GM23338 (cell line): ENCODE measurements at regions not wholly inside any gene's neighbourhood (a gene's known extent, or its start where the extent isn't known, plus 50 kb on each side); places are given as distances from the start of the nearest gene placed in this dataset.

Experiments
- ATAC-seq: fragments of 200-7000 bp; cut with Tn5 transposase; 3 replicates; pipeline ENCODE4 v1.9.1; 2020
- DNase-seq: peaks from one replicate; pipeline ENCODE4 v3.0.0-alpha.2; 2015; ENCODE audit warnings: low spot score
- H2AFZ ChIP-seq: fragments of 200-600 bp; sonication (generic); 2 replicates; pipeline ENCODE4 v1.8.0; 2016; ENCODE audit warnings: antibody characterized with exemption, mild to moderate bottlenecking, moderate library complexity
- H3F3A ChIP-seq: fragments of 200-600 bp; sonication (generic); replicated peaks from 2 replicates; pipeline ENCODE4 v1.8.0; 2017; ENCODE audit warnings: antibody characterized with exemption, mixed run types, low read depth
- H3K27ac ChIP-seq: fragments of 200-600 bp; sonication (generic); 2 replicates; pipeline ENCODE4 v1.6.1; 2016; ENCODE audit warnings: low read depth
- H3K27me3 ChIP-seq: fragments of 200-600 bp; sonication (generic); 2 replicates; pipeline ENCODE4 v1.8.0; 2016; ENCODE audit warnings: mild to moderate bottlenecking, mixed run types, moderate library complexity; ENCODE audit not compliant: insufficient read depth
- H3K36me3 ChIP-seq: fragments of 200-600 bp; sonication (generic); 2 replicates; pipeline ENCODE4 v1.8.0; 2016; ENCODE audit warnings: mild to moderate bottlenecking; ENCODE audit not compliant: insufficient read depth
- H3K4me1 ChIP-seq: fragments of 200-600 bp; sonication (generic); 2 replicates; pipeline ENCODE4 v1.8.0; 2016; ENCODE audit warnings: mild to moderate bottlenecking, moderate library complexity; ENCODE audit not compliant: insufficient read depth
- H3K4me2 ChIP-seq: fragments of 200-600 bp; sonication (generic); 2 replicates; pipeline ENCODE4 v1.7.1; 2017; ENCODE audit warnings: mixed run types
- H3K4me3 ChIP-seq: fragments of 200-600 bp; sonication (generic); 2 replicates; pipeline ENCODE4 v1.6.1; 2016; ENCODE audit warnings: mixed run types
- H3K79me2 ChIP-seq: fragments of 200-600 bp; sonication (generic); replicated peaks from 2 replicates; pipeline ENCODE4 v1.8.0; 2017; ENCODE audit warnings: mild to moderate bottlenecking; ENCODE audit not compliant: insufficient read depth
- H3K9me2 ChIP-seq: fragments of 200-600 bp; sonication (generic); 2 replicates; pipeline ENCODE4 v1.8.0; 2017; ENCODE audit not compliant: insufficient read depth
- H4K20me1 ChIP-seq: fragments of 200-600 bp; sonication (generic); replicated peaks from 2 replicates; pipeline ENCODE4 v1.8.0; 2017; ENCODE audit warnings: mild to moderate bottlenecking; ENCODE audit not compliant: insufficient read depth
- H3K27ac Mint-ChIP-seq: 2 replicates; pipeline ENCODE4 v1.8.0; 2020; ENCODE audit warnings: inconsistent platforms, mild to moderate bottlenecking, moderate library complexity, mixed read lengths
- H3K27me3 Mint-ChIP-seq: 3 replicates; pipeline ENCODE4 v1.8.0; 2022; ENCODE audit warnings: low read depth, mild to moderate bottlenecking, moderate library complexity, mixed read lengths, inconsistent platforms; ENCODE audit not compliant: insufficient read depth, poor library complexity
- H3K36me3 Mint-ChIP-seq: 3 replicates; pipeline ENCODE4 v1.8.0; 2021; ENCODE audit warnings: low read depth, mild to moderate bottlenecking, inconsistent platforms, moderate library complexity, mixed read lengths
- H3K4me1 Mint-ChIP-seq: 3 replicates; pipeline ENCODE4 v1.8.0; 2020; ENCODE audit warnings: mild to moderate bottlenecking, inconsistent platforms, mixed read lengths
- H3K4me3 Mint-ChIP-seq: 3 replicates; pipeline ENCODE4 v1.8.0; 2021; ENCODE audit warnings: moderate library complexity, mild to moderate bottlenecking, inconsistent platforms, mixed read lengths
- H3K9me3 Mint-ChIP-seq: 3 replicates; pipeline ENCODE4 v1.8.0; 2020; ENCODE audit warnings: moderate library complexity, mild to moderate bottlenecking, inconsistent platforms, mixed read lengths
- NANOG ChIP-seq: IDR thresholded peaks from 2 replicates; pipeline ENCODE4 v1.6.1; 2016; ENCODE audit warnings: antibody characterized with exemption, borderline replicate concordance

GRCh38 chr7:127446842-127447241 is 54.3 kb upstream of the ZNF800 start:
- no peak for ATAC-seq
- H3K9me3 Mint-ChIP-seq = peaks cover 24% of the 10 kb centered on the region
- H3K36me3 ChIP-seq = no peaks in the 10 kb centered on the region
- no peak overlapping the region for H3K4me2 ChIP-seq
- no peak overlapping the region for H3K27ac Mint-ChIP-seq
- H3K27me3 ChIP-seq = no peaks in the 10 kb centered on the region
- no peak for TF ChIP-seq NANOG
- H2AFZ ChIP-seq = no peak overlapping the region
- no peaks in the 10 kb centered on the region for H3K4me1 ChIP-seq
- H3K27me3 Mint-ChIP-seq = peaks cover 5% of the 10 kb centered on the region
- no peaks in the 10 kb centered on the region for H3K79me2 ChIP-seq
- no peak overlapping the region for H3K4me3 ChIP-seq
- H3K27ac ChIP-seq = no peak overlapping the region
- H3K4me3 Mint-ChIP-seq = no peak overlapping the region
- H3K36me3 Mint-ChIP-seq = peaks cover 4% of the 10 kb centered on the region; the same call in 2 of the 3 replicates
- no peaks in the 10 kb centered on the region for H4K20me1 ChIP-seq
- no peaks in the 10 kb centered on the region for H3F3A ChIP-seq
- H3K4me1 Mint-ChIP-seq = no peaks in the 10 kb centered on the region
- H3K9me2 ChIP-seq = no peaks in the 10 kb centered on the region
- DNase-seq = no peak
